HL-60 (cell line): ENCODE measurements at regions not wholly inside any gene's neighbourhood (a gene's known extent, or its start where the extent isn't known, plus 50 kb on each side); places are given as distances from the start of the nearest gene placed in this dataset.

Source experiments
- DNase-seq, 2 experiments: peaks; one replicate each; pipeline ENCODE4 v3.0.0-alpha.2; 2010 to 2020; ENCODE audit warnings: low read depth in 1 of 2, low spot score in 1 of 2
- H3K27ac ChIP-seq: fragments of 250-450 bp; sonication (Bioruptor Pico); replicated peaks from 2 replicates; pipeline ENCODE4 v1.5.1; 2020; ENCODE audit warnings: mild to moderate bottlenecking, moderate library complexity
- H3K27me3 ChIP-seq: fragments of 250-450 bp; sonication (Bioruptor Pico); 2 replicates; pipeline ENCODE4 v1.5.1; 2021; ENCODE audit warnings: mild to moderate bottlenecking, moderate library complexity; ENCODE audit not compliant: insufficient read depth, poor library complexity, severe bottlenecking
- H3K4me3 ChIP-seq: replicated peaks from 2 replicates; pipeline ENCODE4 v1.5.1; 2011; ENCODE audit warnings: mild to moderate bottlenecking, control low read depth, low read length; ENCODE audit not compliant: insufficient read depth
- GABPA ChIP-seq: IDR thresholded peaks from 2 replicates; pipeline ENCODE4 v1.6.1; 2012; ENCODE audit warnings: low read depth
- POLR2AphosphoS5 ChIP-seq: IDR thresholded peaks from 2 replicates; pipeline ENCODE4 v1.6.1; 2012; ENCODE audit warnings: low read depth
- SPI1 ChIP-seq: IDR thresholded peaks from 2 replicates; pipeline ENCODE4 v1.6.1; 2012; ENCODE audit warnings: low read depth, mild to moderate bottlenecking, borderline replicate concordance
- TF ChIP-seq, protein P1 (sequence below): IDR thresholded peaks from 2 replicates; pipeline ENCODE4 v1.6.1; 2012; ENCODE audit warnings: low read depth; ENCODE audit not compliant: insufficient replicate concordance
- TF ChIP-seq, protein P2 (sequence below): IDR thresholded peaks from one replicate; pipeline ENCODE4 v1.5.1; 2011; ENCODE audit warnings: low read length, control low read depth, inconsistent platforms; ENCODE audit not compliant: insufficient read depth

DNA sequence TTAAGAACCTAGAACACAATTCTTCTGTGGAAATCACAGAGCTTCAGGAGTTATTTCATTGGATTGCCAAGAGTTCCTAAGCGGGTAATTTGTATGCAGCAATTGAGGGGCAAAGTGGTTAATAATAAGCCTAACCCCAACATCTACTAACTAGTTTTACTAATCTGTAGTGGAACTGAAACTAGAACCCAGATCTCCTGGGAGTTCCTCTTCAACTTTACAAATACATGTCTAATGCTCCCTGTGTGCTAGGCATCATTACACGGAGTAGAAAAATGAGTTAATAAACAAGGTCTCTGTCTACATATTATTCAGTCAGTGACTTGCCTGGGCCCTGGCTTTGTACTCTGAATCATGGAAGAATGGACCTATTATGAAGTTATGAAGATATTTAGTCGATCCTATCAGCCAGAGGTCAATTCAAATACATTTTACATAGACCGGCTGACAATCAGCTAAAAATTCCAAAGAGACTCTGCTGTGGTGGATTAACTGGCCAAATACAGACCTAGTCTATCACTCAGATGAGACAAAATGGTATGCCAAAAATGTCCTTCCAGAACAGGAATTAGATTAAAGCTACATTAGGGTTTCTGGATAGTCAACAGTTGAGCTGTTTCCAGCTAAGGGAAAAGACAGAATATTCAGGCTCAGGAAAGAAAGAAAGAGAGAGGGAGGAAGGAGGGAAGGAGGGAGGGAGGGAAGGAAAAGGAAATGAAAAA, 326.0 kb downstream of the FBXW7 start:
- Histone ChIP-seq H3K4me3 (no peak overlapping the region), H3K27me3 (no peaks in the 10 kb centered on the region), H3K27ac (no peak overlapping the region)
- no peak for TF ChIP-seq GABPA
- TF ChIP-seq SPI1: no peak
- TF ChIP-seq, protein P1, sequence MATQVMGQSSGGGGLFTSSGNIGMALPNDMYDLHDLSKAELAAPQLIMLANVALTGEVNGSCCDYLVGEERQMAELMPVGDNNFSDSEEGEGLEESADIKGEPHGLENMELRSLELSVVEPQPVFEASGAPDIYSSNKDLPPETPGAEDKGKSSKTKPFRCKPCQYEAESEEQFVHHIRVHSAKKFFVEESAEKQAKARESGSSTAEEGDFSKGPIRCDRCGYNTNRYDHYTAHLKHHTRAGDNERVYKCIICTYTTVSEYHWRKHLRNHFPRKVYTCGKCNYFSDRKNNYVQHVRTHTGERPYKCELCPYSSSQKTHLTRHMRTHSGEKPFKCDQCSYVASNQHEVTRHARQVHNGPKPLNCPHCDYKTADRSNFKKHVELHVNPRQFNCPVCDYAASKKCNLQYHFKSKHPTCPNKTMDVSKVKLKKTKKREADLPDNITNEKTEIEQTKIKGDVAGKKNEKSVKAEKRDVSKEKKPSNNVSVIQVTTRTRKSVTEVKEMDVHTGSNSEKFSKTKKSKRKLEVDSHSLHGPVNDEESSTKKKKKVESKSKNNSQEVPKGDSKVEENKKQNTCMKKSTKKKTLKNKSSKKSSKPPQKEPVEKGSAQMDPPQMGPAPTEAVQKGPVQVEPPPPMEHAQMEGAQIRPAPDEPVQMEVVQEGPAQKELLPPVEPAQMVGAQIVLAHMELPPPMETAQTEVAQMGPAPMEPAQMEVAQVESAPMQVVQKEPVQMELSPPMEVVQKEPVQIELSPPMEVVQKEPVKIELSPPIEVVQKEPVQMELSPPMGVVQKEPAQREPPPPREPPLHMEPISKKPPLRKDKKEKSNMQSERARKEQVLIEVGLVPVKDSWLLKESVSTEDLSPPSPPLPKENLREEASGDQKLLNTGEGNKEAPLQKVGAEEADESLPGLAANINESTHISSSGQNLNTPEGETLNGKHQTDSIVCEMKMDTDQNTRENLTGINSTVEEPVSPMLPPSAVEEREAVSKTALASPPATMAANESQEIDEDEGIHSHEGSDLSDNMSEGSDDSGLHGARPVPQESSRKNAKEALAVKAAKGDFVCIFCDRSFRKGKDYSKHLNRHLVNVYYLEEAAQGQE: no peak
- TF ChIP-seq, protein P2, sequence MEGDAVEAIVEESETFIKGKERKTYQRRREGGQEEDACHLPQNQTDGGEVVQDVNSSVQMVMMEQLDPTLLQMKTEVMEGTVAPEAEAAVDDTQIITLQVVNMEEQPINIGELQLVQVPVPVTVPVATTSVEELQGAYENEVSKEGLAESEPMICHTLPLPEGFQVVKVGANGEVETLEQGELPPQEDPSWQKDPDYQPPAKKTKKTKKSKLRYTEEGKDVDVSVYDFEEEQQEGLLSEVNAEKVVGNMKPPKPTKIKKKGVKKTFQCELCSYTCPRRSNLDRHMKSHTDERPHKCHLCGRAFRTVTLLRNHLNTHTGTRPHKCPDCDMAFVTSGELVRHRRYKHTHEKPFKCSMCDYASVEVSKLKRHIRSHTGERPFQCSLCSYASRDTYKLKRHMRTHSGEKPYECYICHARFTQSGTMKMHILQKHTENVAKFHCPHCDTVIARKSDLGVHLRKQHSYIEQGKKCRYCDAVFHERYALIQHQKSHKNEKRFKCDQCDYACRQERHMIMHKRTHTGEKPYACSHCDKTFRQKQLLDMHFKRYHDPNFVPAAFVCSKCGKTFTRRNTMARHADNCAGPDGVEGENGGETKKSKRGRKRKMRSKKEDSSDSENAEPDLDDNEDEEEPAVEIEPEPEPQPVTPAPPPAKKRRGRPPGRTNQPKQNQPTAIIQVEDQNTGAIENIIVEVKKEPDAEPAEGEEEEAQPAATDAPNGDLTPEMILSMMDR: no peak
- TF ChIP-seq POLR2AphosphoS5: no peak
- DNase-seq: no peak

DNA sequence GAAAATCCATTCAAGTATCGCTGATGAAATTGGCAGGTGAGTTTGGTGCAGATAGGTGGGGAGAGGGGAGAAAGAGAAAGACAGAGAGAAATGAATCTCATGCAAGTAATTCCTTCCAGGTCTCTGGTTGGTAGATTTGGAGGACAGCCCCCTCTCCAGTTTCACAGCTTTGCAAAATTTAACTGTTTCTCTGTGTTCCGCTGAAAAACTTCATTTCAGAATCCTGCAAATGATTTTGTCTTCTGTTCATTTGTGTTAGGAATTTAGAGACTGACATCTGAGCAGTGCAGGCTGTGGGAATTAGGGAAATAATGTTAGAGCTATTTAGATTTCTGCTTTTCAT, 328.5 kb downstream of the FBXW7 start:
- no peak for TF ChIP-seq GABPA
- no peak for TF ChIP-seq POLR2AphosphoS5
- no peak for TF ChIP-seq SPI1
- TF ChIP-seq, protein P2: no peak
- TF ChIP-seq, protein P1: no peak
- DNase-seq: no peak
- Histone ChIP-seq H3K27me3 (no peaks in the 10 kb centered on the region), H3K4me3 (no peak overlapping the region), H3K27ac (no peak overlapping the region)

DNA sequence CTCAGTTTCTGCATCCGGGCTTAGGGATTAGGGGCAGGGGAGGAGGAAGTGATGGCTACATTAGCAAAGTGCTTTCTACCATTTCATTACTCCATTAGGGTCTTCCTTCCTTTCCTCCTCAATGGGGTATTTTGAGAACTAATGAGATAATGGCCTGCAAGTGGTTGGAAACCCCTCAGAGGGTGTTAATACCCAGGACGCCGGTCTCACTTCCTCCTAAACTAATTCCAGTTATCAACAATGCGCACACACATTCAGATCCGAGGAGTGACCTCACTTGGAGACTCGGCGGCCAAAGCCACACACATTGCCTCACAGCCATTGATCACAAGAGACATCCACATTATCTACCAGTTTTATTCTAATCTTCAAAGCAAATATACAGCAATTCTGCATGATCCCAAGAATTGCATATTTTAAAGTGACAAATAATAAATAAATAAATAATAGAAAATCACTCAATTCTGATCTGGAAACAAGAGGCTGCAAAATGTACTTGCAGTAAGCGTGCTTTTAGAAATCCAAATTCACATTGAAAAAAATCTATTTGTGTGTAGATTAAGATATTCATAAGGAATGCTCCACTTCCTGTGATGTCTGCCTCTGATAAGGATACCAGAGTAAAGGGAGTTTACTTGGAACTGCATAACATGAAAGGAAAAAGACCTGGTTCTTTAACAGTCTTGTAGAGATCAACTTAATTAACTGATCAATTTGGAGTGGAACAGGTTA, 329.1 kb downstream of the FBXW7 start:
- DNase-seq: no peak
- Histone ChIP-seq H3K4me3 (no peak overlapping the region), H3K27ac (no peak overlapping the region), H3K27me3 (no peaks in the 10 kb centered on the region)
- TF ChIP-seq POLR2AphosphoS5: no peak
- TF ChIP-seq, protein P1: no peak
- TF ChIP-seq, protein P2: no peak
- TF ChIP-seq GABPA: no peak
- TF ChIP-seq SPI1: no peak
